Vagina (tissue), 2 donors: ENCODE measurements at regions not wholly inside any gene's neighbourhood (a gene's known extent, or its start where the extent isn't known, plus 50 kb on each side); places are given as distances from the start of the nearest gene placed in this dataset.
"Not testable (repeated sequence)": the region's sequence is repeated elsewhere in the genome, so short reads cannot be mapped to it uniquely, and the experiment has no call there.

Experiments used
- DNase-seq, 2 donors: peaks; one replicate each; pipeline ENCODE4 v3.0.0-alpha.2; 2017; ENCODE audit errors: extremely low spot score in 2 of 2
- H3K27ac ChIP-seq: fragments of 200-600 bp; sonication (generic); one replicate; pipeline ENCODE4 v1.5.1; 2019
- H3K27me3 ChIP-seq: fragments of 200-600 bp; sonication (generic); one replicate; pipeline ENCODE4 v1.5.1; 2019
- H3K36me3 ChIP-seq, 2 donors: fragments of 200-600 bp; sonication (generic); one replicate each; pipeline ENCODE4 v1.5.1; 2017 to 2019
- H3K4me1 ChIP-seq: fragments of 200-600 bp; sonication (generic); one replicate; pipeline ENCODE4 v1.5.1; 2019
- H3K4me3 ChIP-seq, 2 donors: fragments of 200-600 bp; sonication (generic); 1 replicate in 1 of 2; 2 replicates in 1 of 2; pipeline ENCODE4 v1.5.1; 2016 to 2019
- H3K9me3 ChIP-seq: fragments of 200-600 bp; sonication (generic); one replicate; pipeline ENCODE4 v1.5.1; 2019
- POLR2A ChIP-seq, 2 donors: fragments of 450-650 bp; IDR thresholded peaks; one replicate each; pipeline ENCODE4 v1.6.1; 2017; ENCODE audit warnings: antibody characterized with exemption in 2 of 2, mild to moderate bottlenecking in 2 of 2, moderate library complexity in 2 of 2
- POLR2AphosphoS5 ChIP-seq, 2 donors: sonication (generic); formaldehyde crosslinking; IDR thresholded peaks; one replicate each; pipeline ENCODE4 v1.9.0; 2017; ENCODE audit warnings: antibody characterized with exemption in 2 of 2, mild to moderate bottlenecking in 2 of 2, low read depth in 1 of 2; ENCODE audit not compliant: insufficient read depth in 1 of 2
- intact Hi-C: fragments of 100-400 bp; cut with DNase I; formaldehyde crosslinking; loops from one replicate; pipeline ENCODE4 v1.15.1; 2023
- TF ChIP-seq, protein P1 (sequence below), 3 experiments: fragments of 450-650 bp in 2 of 3; fragments of 200-600 bp in 1 of 3; sonication (generic) in 1 of 3; IDR thresholded peaks; one replicate each; pipeline ENCODE4 v1.5.1; 2017 to 2019; ENCODE audit warnings: antibody characterized with exemption in 3 of 3, mild to moderate bottlenecking in 2 of 3, moderate library complexity in 2 of 3

DNA sequence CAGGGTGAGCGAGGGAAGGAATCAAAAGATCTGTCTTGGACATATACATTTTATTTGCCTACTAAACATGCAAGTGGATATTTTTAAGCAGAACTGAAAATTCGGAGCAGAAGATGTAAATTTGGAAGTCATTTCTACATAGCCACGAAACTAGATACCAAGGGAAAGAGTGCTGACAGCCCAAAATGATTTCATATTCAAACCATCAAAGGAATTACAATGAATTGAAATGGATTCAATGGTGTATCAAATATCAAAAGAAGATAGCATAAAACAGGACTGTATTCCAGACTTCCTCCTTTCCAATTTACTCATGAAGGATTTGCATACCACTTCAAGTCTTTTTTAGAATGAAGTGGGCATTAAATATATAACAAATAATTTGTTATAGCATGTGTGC, 313.5 kb upstream of the KITLG start:
- Histone ChIP-seq H3K36me3 (no peaks in the 10 kb centered on the region), H3K4me3 (no peak overlapping the region), H3K27ac (no peak overlapping the region), H3K27me3 (no peaks in the 10 kb centered on the region), H3K9me3 (no peaks in the 10 kb centered on the region), H3K4me1 (no peaks in the 10 kb centered on the region)
- no peak for TF ChIP-seq POLR2A (IDR thresholded peaks at IDR 0.05)
- TF ChIP-seq, protein P1, sequence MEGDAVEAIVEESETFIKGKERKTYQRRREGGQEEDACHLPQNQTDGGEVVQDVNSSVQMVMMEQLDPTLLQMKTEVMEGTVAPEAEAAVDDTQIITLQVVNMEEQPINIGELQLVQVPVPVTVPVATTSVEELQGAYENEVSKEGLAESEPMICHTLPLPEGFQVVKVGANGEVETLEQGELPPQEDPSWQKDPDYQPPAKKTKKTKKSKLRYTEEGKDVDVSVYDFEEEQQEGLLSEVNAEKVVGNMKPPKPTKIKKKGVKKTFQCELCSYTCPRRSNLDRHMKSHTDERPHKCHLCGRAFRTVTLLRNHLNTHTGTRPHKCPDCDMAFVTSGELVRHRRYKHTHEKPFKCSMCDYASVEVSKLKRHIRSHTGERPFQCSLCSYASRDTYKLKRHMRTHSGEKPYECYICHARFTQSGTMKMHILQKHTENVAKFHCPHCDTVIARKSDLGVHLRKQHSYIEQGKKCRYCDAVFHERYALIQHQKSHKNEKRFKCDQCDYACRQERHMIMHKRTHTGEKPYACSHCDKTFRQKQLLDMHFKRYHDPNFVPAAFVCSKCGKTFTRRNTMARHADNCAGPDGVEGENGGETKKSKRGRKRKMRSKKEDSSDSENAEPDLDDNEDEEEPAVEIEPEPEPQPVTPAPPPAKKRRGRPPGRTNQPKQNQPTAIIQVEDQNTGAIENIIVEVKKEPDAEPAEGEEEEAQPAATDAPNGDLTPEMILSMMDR (IDR thresholded peaks at IDR 0.05) = no peak
- no peak for TF ChIP-seq POLR2AphosphoS5 (IDR thresholded peaks at IDR 0.05; ENCODE audit: insufficient read depth in 1 of 2, low read depth in 1 of 2)
- DNase-seq = no peak
- intact Hi-C loops = no loop called here

DNA sequence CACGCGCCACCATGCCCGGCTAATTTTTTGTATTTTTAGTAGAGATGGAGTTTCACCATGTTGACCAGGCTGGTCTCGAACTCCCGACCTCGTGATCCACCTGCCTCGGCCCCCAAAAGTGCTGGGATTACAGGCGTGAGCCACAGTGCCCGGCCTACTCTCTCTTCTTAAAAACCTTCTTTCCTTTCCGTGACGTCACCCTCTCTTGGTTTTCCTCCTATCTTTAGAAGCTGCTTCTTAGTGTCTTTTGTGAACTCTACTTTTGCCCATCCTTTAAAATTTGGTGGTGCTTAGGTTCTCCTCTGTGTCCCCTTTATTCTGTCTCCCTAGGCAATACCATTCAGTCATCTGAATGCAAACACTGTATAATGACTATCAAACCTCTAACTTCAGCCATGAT, 311.2 kb upstream of the KITLG start:
- H3K36me3 ChIP-seq, H3K27ac ChIP-seq, H3K4me3 ChIP-seq, H3K9me3 ChIP-seq, H3K27me3 ChIP-seq, H3K4me1 ChIP-seq, intact Hi-C loops, DNase-seq: not testable (repeated sequence)

DNA sequence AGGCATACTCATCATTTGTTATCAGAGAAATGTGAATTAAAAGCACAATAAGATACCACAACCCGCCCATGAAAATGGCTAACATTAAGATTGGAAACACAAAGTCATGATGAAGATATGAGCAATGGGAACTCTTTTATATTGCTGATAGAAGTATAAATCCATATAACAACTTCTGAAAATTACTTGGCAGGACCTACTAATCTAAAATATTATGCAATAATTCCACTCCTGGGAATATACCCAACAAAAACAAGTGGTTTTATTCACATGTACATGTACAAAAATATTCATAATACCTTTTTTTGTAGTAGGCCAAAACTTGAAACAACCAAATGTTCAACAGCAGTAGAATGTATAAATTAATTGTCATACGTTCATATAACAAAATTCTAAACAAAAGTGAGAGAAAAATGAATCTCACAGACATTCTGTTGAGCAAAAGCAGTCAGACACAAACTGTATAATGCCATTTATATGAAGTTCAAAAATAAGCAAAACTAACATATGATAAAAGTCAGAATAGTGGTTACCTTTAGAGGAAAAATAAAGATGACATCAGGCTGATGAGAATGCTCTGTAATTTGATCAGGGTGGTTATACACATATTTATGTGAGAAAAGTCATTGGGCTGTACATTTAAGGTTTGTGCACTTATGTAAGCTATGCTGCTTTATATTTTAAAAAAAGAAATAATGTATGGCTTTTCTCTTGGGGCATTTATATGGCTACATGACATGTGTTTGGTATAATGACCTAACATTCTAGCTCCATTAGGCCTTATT, 309.2 kb upstream of the KITLG start:
- H3K36me3 ChIP-seq = no peaks in the 10 kb centered on the region
- TF ChIP-seq, protein P1 (IDR thresholded peaks at IDR 0.05) = no peak
- TF ChIP-seq POLR2AphosphoS5 (IDR thresholded peaks at IDR 0.05; ENCODE audit: insufficient read depth in 1 of 2, low read depth in 1 of 2) (no peak), POLR2A (IDR thresholded peaks at IDR 0.05) (no peak)
- H3K4me3 ChIP-seq = no peak overlapping the region
- DNase-seq = no peak
- no peaks in the 10 kb centered on the region for H3K9me3 ChIP-seq
- H3K4me1 ChIP-seq = no peaks in the 10 kb centered on the region
- H3K27ac ChIP-seq = no peak overlapping the region
- H3K27me3 ChIP-seq = no peaks in the 10 kb centered on the region
- intact Hi-C loops = no loop called here

DNA sequence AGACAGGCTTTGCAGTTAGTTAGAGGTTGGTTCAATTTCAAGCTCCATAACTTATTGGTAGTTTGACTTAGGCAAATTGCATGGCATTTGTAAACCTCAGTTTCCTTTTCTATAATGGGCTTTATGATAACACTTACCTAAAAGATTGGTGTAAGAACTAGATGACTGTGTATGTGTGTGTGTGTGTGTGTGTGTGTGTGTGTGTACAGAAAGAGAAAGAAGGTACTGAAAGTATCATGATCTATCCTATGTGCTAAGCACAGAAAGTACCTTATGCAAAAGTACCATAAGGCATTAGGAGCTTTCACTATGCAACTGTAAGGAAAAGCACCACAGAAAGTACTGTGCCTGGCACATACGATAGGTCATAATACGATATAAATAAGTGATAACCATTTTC, 304.3 kb upstream of the KITLG start:
- Histone ChIP-seq H3K4me3 (no peak overlapping the region), H3K27ac (no peak overlapping the region), H3K27me3 (no peaks in the 10 kb centered on the region), H3K9me3 (no peaks in the 10 kb centered on the region), H3K36me3 (no peaks in the 10 kb centered on the region), H3K4me1 (no peaks in the 10 kb centered on the region)
- intact Hi-C loops = no loop called here
- TF ChIP-seq, protein P1 (IDR thresholded peaks at IDR 0.05) = no peak
- no peak for TF ChIP-seq POLR2A (IDR thresholded peaks at IDR 0.05)
- TF ChIP-seq POLR2AphosphoS5 (IDR thresholded peaks at IDR 0.05; ENCODE audit: insufficient read depth in 1 of 2, low read depth in 1 of 2) = no peak
- no peak for DNase-seq

DNA sequence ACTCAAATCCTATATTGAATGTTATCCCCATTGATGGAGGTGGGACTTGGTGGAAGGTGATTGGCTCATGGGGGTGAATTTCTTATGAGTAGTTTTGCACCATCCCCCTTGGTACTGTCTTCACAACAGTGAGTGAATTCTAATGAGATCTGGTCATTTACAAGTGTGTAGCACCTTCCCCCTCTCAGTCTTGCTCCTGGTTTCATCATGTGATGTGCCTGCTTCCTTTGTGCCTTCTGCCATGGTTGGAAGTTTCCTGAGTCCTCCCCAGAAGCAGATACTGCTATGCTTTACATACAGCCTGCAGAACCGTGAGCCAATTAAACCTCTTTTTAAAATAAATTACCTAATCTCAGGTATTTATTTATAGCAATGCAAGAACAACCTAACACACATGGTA, 302.4 kb upstream of the KITLG start:
- intact Hi-C loops = no loop called here
- H3K9me3 ChIP-seq = no peaks in the 10 kb centered on the region
- no peak for TF ChIP-seq POLR2A (IDR thresholded peaks at IDR 0.05)
- TF ChIP-seq POLR2AphosphoS5 (IDR thresholded peaks at IDR 0.05; ENCODE audit: insufficient read depth in 1 of 2, low read depth in 1 of 2) = no peak
- TF ChIP-seq, protein P1 (IDR thresholded peaks at IDR 0.05) = no peak

More for the DNA sequence above, 302.4 kb upstream of the KITLG start:
- no peaks in the 10 kb centered on the region for H3K4me1 ChIP-seq
- H3K36me3 ChIP-seq = no peaks in the 10 kb centered on the region
- no peaks in the 10 kb centered on the region for H3K27me3 ChIP-seq
- H3K27ac ChIP-seq = no peak overlapping the region
- H3K4me3 ChIP-seq = no peak overlapping the region
- DNase-seq = no peak
